Transverse colon (tissue), 4 donors: ENCODE measurements at regions not wholly inside any gene's neighbourhood (a gene's known extent, or its start where the extent isn't known, plus 50 kb on each side); places are given as distances from the start of the nearest gene placed in this dataset.

Experiments
- POLR2A ChIP-seq: fragments of 450-650 bp; IDR thresholded peaks from one replicate; pipeline ENCODE4 v1.6.1; 2016; ENCODE audit warnings: antibody characterized with exemption, mild to moderate bottlenecking, moderate library complexity
- POLR2AphosphoS5 ChIP-seq, 3 donors: sonication (generic); formaldehyde crosslinking; IDR thresholded peaks; one replicate each; pipeline ENCODE4 v1.6.1; 2016; ENCODE audit warnings: antibody characterized with exemption in 3 of 3
- TF ChIP-seq, protein P1 (sequence below), 5 experiments: fragments of 200-600 bp in 3 of 5; fragments of 450-650 bp in 2 of 5; sonication (generic) in 3 of 5; IDR thresholded peaks; 1 replicate in 2 of 5; 2 replicates in 3 of 5; pipeline ENCODE4 v1.5.1; 2016 to 2017; ENCODE audit warnings: antibody characterized with exemption in 5 of 5, inconsistent platforms in 3 of 5, mild to moderate bottlenecking in 2 of 5, moderate library complexity in 1 of 5

DNA sequence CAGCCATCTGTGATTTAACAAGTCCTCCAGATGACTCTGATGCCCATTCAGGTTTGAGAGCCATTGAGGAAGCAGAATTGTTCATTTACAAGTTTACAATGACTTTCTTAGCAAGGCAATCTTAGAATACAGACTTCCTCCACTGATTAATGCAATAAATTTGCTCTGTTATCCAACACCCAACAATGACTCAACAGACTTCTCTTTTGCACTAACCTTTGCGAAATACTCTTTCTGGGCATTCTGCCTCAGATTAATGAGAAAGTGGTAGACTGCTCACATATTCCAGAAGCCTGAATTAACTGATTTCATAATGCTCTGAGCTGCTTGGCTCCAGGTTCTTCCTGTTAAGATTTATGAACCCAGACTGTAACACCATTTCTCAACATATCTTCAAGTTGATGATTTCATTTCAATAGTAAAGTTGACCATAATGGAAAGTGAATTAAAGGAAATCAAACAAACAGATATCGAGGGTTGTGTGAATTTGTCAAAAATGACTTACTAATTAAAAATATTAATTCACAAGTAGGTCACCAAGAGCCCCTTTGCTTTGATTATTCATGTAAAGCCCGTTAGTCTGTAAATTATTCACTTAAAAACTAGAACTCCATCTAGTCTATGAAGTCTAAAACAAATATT is 70.5 kb upstream of the BLID start:
- TF ChIP-seq, protein P1, sequence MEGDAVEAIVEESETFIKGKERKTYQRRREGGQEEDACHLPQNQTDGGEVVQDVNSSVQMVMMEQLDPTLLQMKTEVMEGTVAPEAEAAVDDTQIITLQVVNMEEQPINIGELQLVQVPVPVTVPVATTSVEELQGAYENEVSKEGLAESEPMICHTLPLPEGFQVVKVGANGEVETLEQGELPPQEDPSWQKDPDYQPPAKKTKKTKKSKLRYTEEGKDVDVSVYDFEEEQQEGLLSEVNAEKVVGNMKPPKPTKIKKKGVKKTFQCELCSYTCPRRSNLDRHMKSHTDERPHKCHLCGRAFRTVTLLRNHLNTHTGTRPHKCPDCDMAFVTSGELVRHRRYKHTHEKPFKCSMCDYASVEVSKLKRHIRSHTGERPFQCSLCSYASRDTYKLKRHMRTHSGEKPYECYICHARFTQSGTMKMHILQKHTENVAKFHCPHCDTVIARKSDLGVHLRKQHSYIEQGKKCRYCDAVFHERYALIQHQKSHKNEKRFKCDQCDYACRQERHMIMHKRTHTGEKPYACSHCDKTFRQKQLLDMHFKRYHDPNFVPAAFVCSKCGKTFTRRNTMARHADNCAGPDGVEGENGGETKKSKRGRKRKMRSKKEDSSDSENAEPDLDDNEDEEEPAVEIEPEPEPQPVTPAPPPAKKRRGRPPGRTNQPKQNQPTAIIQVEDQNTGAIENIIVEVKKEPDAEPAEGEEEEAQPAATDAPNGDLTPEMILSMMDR (IDR thresholded peaks at IDR 0.05), result no peak
- TF ChIP-seq POLR2A (no peak), POLR2AphosphoS5 (IDR thresholded peaks at IDR 0.05) (peak; percentile 23 to 68 (median 30))
